CD4-positive, alpha-beta T cell treated with Interleukin-1 beta for 1 hour (primary cell): ENCODE measurements at regions not wholly inside any gene's neighbourhood (a gene's known extent, or its start where the extent isn't known, plus 50 kb on each side); places are given as distances from the start of the nearest gene placed in this dataset.

ENCODE experiments used
- DNase-seq, 2 donors: peaks; one replicate each; pipeline ENCODE4 v3.0.0-alpha.2; 2020 to 2022

GRCh38 chr5:61800450-61800849, 468.4 kb downstream of the ZSWIM6 start:
- DNase-seq: no peak

- DNase-seq: no peak
Observed at GRCh38 chr5:61801174-61801573, 469.1 kb downstream of the ZSWIM6 start.

DNA sequence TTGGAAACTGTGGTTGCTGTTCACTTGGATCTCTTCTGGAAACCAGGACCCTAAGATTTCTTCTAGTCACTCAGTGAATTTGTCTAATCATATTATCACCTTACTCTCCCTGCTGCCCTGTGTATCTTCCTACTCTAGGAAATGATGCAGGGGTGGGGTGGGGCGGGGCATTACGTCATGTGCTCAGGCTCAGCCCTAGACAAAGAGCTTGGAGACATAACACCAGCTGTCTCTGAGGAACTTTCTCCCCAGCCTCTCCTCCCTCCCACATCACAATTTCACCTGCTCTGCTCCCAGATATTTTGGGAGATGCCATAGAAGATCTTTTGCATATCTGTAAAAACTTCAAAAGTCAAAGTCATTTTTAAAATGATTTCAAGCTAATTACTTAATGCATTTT, 470.4 kb downstream of the ZSWIM6 start:
- DNase-seq: no peak

DNA sequence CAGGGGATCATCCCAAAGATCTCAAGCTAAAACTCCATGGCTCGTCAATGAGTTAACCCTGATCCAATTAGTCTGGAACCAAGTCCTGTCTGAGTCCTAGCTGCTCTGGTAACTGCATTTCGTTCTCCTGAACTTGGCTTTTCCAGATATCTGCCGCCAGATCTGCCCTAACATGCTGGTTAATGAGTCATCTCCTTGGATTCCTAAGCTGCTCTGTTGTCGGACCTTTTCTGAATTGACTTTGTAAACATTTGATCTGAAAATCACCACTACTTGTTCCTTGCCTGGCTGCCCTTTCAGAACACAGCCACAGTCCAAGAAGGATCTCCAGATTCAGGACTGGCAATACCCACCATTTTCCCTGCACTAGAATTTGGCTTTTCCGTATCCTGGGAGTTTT, 473.0 kb downstream of the ZSWIM6 start:
- no peak for DNase-seq

DNA sequence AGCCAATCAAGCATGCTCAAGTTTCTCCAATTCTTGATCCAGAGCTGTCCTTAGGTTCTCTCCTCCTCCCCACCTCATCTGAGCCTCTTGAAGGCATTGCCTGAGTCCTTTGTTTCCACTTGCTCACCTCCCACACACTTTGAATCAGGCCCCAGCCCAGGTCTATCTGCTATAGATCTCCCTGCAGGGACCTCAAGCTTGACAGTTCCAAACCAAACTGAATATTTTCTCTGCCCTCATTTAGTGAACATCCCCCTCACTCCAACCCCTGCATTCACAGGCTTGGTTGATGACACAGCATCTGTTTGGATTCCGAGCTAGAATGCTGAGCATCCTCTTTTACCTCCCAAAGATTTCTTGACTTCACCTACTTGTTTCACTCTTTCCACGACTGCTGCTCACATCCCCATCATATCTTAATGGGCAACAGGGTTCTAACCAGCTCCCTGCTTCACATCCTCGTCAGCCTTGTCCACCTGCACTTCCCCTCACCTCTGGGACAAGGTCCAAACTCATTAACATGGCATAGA, 474.5 kb downstream of the ZSWIM6 start:
- no peak for DNase-seq

DNA sequence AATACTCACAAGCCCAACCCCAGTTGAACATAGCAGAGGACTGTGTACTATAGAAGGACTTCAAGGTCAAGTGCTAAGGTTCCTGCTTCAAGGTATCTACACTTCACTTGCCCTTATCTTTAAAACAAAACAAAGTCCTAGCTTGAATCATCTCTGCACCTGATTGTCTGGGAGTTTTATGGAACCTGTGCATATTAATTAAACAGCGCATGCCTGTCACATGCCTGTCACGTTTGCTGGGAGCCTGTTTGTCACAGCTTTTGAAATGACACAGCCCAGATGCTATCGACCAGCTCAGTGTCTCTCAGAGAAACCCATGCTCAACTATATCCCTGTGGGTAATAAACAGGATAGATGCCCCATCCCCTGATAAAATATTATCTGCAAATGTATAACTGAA, 476.0 kb downstream of the ZSWIM6 start:
- no peak for DNase-seq

DNA sequence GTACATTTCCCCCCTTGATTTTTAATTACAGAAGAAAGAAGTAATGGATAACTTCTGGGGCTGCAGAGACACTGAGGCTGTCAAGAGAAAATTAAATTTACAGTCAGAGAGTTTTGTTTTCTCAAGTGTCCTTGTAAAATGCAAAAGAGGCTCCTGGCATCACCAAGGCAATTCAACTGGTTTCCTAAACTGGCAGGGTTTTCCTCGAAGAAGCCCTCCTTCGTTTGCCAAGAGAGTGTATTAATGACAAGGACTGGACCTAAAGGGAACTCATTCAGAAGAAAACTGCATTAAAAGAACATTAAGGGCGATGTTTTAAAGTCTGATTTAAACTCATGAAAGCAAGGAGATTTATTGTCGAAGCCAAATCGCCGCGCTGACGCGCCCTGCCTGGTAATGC, 476.9 kb downstream of the ZSWIM6 start:
- no peak for DNase-seq

DNA sequence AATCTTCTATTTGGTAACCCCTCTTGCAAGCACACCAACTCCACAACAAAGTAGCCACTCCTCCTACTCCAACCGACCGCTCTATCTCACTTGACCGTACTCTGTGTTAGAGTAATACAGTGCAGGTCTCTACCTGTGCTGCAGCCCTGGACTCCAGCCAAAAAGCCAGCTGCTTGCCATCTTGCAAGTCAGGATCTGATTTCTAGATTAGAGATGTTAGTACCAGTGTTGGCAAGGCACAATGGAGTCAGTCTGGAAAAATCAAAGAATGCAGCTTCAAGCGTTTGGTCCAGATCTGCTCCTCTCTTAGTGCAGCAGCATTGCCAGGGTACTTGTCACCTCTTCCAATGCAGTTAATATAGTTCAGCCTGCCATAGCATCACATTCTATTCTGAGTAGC, 477.6 kb downstream of the ZSWIM6 start:
- DNase-seq: no peak

DNA sequence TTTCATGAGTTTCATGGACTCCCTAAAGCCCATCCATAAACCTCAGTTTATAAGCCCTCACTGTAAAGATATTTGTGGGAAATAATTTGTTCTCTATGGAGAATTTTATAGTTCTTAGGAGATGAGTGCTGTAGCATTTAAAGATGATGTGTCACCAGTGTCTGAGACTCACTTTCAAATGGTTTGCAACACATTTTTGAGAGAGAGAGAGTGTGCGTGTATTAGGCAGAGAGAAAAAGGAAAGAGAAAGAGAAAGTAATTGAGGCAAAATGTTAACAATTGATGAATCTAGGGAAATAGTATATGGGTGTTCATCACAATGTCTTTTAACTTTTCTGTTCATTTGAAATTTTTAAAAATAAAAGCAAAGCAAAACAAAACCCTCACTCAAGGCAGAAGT, 479.0 kb downstream of the ZSWIM6 start:
- DNase-seq: no peak

DNA sequence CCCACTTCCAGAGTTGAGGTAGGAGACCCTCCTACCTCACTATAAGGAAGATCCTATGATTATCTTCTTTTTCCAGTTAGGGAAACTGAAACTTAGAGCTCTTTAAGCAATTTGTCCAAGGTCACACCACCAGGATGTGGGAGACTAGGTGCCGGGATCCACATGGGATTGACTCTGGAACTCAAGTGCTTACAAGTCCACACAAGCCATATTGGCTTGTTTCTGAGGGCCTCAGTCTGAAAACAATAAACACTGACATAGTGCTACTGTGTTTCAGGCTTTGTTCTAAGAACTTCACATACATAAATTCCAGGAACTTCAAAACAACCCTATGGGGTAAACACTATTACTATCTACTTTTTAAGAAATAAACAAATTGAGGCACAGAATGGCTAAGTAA, 481.3 kb downstream of the ZSWIM6 start:
- no peak for DNase-seq

GRCh38 chr5:61815339-61815738, 483.3 kb downstream of the ZSWIM6 start:
- no peak for DNase-seq

DNA sequence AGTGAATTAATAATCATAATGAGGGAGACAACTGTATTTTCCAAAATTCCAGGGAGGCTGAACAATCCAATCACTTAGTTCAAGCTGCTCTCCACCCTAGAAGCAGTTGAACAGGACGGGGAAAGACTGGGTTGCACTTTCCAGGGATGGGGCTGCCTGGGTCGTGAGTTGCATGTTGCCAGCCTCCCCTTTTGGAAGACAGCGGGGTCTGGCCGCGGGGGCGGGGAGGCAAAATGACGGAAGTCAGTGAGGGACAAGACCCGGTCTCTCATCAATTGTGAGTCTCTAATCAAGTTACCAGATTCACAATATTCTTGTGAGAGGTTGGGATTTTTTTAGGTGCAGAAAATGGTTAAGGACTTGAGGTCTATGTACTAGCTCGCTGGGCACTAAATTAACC, 484.1 kb downstream of the ZSWIM6 start:
- no peak for DNase-seq

GRCh38 chr5:61816585-61817450, 484.8 kb downstream of the ZSWIM6 start:
- DNase-seq: no peak

DNA sequence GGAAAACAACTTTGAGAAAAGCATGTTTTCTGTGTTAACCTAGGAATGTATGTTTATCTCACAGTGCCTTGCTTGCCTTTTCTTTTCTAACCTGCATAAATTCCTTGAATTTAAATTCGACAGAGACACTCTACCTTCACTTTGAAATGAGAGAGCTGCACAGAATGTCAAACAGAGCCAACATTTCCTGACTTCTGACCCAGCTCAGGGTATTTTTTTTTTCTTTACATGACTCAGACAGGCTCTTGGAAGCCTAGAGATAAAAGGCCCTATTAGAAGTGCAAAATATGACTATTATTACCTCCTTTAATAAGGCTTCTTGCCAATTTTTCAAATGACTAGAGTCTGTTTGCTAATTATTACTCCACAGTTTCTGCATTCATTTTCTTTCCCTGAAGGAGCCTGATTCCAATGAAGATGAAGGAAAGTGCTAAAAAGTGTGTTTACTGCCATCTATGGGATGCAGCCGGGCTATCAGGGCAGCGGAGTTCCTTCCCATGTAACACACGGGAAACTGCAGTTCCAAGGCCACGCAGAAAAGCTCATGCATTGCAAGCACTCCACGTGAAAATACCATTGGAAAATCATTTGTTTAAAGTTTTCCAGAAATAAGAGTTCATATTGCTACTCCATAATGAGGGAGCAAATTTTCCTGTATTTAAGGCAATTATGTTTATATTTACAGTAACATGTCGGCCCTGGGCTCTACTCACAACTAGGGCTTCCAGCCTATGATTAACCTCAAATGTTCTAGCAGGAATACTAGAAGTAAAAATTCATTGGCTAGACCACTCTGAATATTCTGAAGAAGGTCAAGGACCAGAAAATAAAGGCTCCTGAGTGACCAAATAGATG, 485.6 kb downstream of the ZSWIM6 start:
- DNase-seq: no peak

- no peak for DNase-seq
Observed at GRCh38 chr5:61820836-61821235, 485.2 kb upstream of the KIF2A start.

DNA sequence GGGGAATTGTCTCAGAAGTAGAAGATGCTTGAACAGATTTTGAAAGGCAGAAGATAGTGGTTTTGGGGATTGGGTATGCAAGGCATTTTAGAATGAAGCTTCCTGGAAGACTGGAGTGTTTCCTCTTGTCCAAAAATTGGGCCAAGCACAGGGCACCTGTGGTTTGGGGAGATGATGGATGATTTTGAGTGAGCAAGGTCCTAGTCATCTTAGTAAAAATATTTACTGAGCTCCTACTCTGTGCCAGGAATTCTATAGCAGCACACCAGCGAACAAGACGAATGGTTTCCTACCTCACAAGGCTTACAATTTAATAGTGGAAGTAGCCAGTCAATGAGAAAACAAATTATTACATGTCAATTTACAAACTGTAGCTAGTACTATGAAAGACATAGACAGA, 484.4 kb upstream of the KIF2A start:
- DNase-seq: no peak

DNA sequence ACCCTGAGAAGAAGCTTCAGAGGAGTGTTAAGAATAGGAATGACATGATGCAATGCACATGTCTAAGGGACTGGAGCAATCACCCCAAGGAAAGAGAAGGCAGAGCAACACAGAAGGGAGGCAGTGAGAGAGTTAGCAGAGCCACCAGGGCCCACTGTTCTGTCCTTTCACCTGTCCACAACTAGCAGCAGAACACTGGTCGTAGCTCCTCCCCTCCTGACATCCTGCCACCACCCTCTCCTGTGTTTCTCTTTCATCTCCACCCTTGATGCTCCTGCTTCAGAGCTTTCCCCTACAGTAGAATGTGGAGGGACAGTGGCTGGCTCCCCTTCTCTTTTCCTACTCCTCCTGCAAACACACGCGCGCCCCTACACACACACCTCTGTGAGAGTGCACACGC, 483.4 kb upstream of the KIF2A start:
- DNase-seq: no peak

GRCh38 chr5:61823065-61823464, 482.9 kb upstream of the KIF2A start:
- DNase-seq: no peak

DNA sequence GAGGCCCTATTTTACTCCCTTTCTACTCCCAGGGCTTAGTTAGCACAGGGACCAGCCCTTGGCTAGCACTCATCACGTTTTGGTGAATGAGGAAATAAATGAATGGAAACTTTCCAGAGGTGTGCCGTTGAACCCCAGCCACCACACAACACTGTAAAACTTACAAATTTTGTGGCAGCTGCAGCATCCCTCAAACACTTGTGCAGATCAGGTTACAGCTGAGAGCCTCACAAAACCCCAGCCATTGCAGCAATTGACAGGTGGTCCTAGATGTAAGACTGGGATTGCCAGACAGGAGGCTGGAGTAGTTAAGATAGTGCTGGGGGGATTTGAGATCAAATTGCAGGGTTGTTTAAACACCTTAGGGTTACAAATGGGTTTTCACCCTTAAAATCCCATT, 482.2 kb upstream of the KIF2A start:
- no peak for DNase-seq

- DNase-seq: no peak
Observed at GRCh38 chr5:61824396-61824795, 481.6 kb upstream of the KIF2A start.

GRCh38 chr5:61827445-61827975, 478.5 kb upstream of the KIF2A start:
- DNase-seq: no peak

- no peak for DNase-seq
Observed at GRCh38 chr5:61828856-61829255, 477.1 kb upstream of the KIF2A start.

GRCh38 chr5:61831736-61832135, 474.3 kb upstream of the KIF2A start:
- no peak for DNase-seq

- no peak for DNase-seq
Observed at GRCh38 chr5:61837788-61838187, 468.2 kb upstream of the KIF2A start.
